HEK293 (cell line): ENCODE measurements at regions not wholly inside any gene's neighbourhood (a gene's known extent, or its start where the extent isn't known, plus 50 kb on each side); places are given as distances from the start of the nearest gene placed in this dataset.

ENCODE experiments used
- ZNF311 ChIP-seq: fragments of 450-650 bp; formaldehyde crosslinking; IDR thresholded peaks from 2 replicates; pipeline ENCODE4 v1.5.1; 2017; ENCODE audit warnings: missing biosample characterization, missing genetic modification characterization, borderline replicate concordance
- ZSCAN30 ChIP-seq: fragments of 450-650 bp; IDR thresholded peaks from 2 replicates; pipeline ENCODE4 v1.5.1; 2018; ENCODE audit warnings: missing biosample characterization, mild to moderate bottlenecking, missing genetic modification characterization, moderate library complexity
- TF ChIP-seq, protein P1 (sequence below): fragments of 450-650 bp; formaldehyde crosslinking; IDR thresholded peaks from 2 replicates; pipeline ENCODE4 v1.5.1; 2016; ENCODE audit warnings: missing biosample characterization, missing genetic modification characterization
- TF ChIP-seq, protein P2 (sequence below): fragments of 450-650 bp; formaldehyde crosslinking; IDR thresholded peaks from 2 replicates; pipeline ENCODE4 v1.5.1; 2016; ENCODE audit warnings: missing biosample characterization, missing genetic modification characterization
- TF ChIP-seq, protein P3 (sequence below): fragments of 450-650 bp; formaldehyde crosslinking; IDR thresholded peaks from 2 replicates; pipeline ENCODE4 v1.5.1; 2016; ENCODE audit warnings: missing biosample characterization, missing genetic modification characterization

DNA sequence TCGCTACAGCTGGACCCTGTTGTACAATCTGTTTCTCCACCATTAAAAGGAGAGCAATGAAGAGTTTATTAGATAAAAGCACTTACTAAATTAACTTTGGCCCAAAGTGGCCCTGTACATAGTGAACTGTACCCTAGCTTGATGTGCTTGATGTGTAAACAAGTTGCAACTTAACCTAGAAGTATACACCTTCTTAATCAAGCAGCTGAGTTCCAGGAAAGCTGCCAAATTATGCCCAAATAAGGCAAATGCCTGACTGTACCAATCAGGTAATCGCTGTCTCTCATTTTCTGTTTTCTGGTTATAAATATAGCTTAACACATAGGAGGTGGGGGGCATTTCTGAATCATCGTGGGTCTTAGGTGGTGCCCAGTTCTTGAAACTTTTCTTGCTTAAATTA lies 704.8 kb upstream of the CBLB start:
- TF ChIP-seq ZSCAN30, result no peak
- TF ChIP-seq, protein P1, sequence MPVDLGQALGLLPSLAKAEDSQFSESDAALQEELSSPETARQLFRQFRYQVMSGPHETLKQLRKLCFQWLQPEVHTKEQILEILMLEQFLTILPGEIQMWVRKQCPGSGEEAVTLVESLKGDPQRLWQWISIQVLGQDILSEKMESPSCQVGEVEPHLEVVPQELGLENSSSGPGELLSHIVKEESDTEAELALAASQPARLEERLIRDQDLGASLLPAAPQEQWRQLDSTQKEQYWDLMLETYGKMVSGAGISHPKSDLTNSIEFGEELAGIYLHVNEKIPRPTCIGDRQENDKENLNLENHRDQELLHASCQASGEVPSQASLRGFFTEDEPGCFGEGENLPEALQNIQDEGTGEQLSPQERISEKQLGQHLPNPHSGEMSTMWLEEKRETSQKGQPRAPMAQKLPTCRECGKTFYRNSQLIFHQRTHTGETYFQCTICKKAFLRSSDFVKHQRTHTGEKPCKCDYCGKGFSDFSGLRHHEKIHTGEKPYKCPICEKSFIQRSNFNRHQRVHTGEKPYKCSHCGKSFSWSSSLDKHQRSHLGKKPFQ, result no peak
- TF ChIP-seq, protein P2, sequence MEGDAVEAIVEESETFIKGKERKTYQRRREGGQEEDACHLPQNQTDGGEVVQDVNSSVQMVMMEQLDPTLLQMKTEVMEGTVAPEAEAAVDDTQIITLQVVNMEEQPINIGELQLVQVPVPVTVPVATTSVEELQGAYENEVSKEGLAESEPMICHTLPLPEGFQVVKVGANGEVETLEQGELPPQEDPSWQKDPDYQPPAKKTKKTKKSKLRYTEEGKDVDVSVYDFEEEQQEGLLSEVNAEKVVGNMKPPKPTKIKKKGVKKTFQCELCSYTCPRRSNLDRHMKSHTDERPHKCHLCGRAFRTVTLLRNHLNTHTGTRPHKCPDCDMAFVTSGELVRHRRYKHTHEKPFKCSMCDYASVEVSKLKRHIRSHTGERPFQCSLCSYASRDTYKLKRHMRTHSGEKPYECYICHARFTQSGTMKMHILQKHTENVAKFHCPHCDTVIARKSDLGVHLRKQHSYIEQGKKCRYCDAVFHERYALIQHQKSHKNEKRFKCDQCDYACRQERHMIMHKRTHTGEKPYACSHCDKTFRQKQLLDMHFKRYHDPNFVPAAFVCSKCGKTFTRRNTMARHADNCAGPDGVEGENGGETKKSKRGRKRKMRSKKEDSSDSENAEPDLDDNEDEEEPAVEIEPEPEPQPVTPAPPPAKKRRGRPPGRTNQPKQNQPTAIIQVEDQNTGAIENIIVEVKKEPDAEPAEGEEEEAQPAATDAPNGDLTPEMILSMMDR (tag by site-specific recombination), result no peak
- TF ChIP-seq, protein P3, sequence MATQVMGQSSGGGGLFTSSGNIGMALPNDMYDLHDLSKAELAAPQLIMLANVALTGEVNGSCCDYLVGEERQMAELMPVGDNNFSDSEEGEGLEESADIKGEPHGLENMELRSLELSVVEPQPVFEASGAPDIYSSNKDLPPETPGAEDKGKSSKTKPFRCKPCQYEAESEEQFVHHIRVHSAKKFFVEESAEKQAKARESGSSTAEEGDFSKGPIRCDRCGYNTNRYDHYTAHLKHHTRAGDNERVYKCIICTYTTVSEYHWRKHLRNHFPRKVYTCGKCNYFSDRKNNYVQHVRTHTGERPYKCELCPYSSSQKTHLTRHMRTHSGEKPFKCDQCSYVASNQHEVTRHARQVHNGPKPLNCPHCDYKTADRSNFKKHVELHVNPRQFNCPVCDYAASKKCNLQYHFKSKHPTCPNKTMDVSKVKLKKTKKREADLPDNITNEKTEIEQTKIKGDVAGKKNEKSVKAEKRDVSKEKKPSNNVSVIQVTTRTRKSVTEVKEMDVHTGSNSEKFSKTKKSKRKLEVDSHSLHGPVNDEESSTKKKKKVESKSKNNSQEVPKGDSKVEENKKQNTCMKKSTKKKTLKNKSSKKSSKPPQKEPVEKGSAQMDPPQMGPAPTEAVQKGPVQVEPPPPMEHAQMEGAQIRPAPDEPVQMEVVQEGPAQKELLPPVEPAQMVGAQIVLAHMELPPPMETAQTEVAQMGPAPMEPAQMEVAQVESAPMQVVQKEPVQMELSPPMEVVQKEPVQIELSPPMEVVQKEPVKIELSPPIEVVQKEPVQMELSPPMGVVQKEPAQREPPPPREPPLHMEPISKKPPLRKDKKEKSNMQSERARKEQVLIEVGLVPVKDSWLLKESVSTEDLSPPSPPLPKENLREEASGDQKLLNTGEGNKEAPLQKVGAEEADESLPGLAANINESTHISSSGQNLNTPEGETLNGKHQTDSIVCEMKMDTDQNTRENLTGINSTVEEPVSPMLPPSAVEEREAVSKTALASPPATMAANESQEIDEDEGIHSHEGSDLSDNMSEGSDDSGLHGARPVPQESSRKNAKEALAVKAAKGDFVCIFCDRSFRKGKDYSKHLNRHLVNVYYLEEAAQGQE (tag by site-specific recombination), result no peak
- no peak for TF ChIP-seq ZNF311
